H9 (cell line): ENCODE measurements at regions not wholly inside any gene's neighbourhood (a gene's known extent, or its start where the extent isn't known, plus 50 kb on each side); places are given as distances from the start of the nearest gene placed in this dataset.

Experiments used
- DNase-seq: peaks from one replicate; pipeline ENCODE4 v3.0.0-alpha.2; 2017
- H2AFZ ChIP-seq: one replicate; pipeline ENCODE4 v1.6.1; 2013; ENCODE audit warnings: mild to moderate bottlenecking, low read length, control low read depth, moderate library complexity
- H2AK5ac ChIP-seq: 2 replicates; pipeline ENCODE4 v1.6.1; 2013; ENCODE audit warnings: low read length, control low read depth, mixed read lengths; ENCODE audit not compliant: insufficient read length
- H2BK120ac ChIP-seq: one replicate; pipeline ENCODE4 v1.6.1; 2013; ENCODE audit warnings: low read depth, mild to moderate bottlenecking, low read length, control low read depth, inconsistent platforms; ENCODE audit not compliant: poor library complexity, severe bottlenecking
- H2BK12ac ChIP-seq: 2 replicates; pipeline ENCODE4 v1.6.1; 2013; ENCODE audit warnings: low read length, control low read depth, mixed read lengths, low read depth; ENCODE audit not compliant: insufficient read length
- H2BK15ac ChIP-seq: 2 replicates; pipeline ENCODE4 v1.6.1; 2013; ENCODE audit warnings: low read depth, low read length, control low read depth
- H2BK20ac ChIP-seq: one replicate; pipeline ENCODE4 v1.6.1; 2013; ENCODE audit warnings: low read depth, mild to moderate bottlenecking, low read length, control low read depth, inconsistent platforms; ENCODE audit not compliant: poor library complexity, severe bottlenecking
- H2BK5ac ChIP-seq: 2 replicates; pipeline ENCODE4 v1.6.1; 2013; ENCODE audit warnings: low read length, control low read depth, mixed read lengths; ENCODE audit not compliant: insufficient read length
- H3K14ac ChIP-seq: 2 replicates; pipeline ENCODE4 v1.6.1; 2013; ENCODE audit warnings: low read length, control low read depth; ENCODE audit not compliant: insufficient read depth
- H3K18ac ChIP-seq: 2 replicates; pipeline ENCODE4 v1.6.1; 2013; ENCODE audit warnings: low read depth, mild to moderate bottlenecking, mixed read lengths, low read length, control low read depth; ENCODE audit not compliant: insufficient read length
- H3K23ac ChIP-seq: 2 replicates; pipeline ENCODE4 v1.6.1; 2013; ENCODE audit warnings: low read length, control low read depth, mixed read lengths, low read depth; ENCODE audit not compliant: insufficient read length
- H3K23me2 ChIP-seq: 2 replicates; pipeline ENCODE4 v1.6.1; 2013; ENCODE audit warnings: low read depth, mild to moderate bottlenecking, mixed read lengths, low read length, control low read depth; ENCODE audit not compliant: insufficient read length, poor library complexity, severe bottlenecking
- H3K27ac ChIP-seq: 2 replicates; pipeline ENCODE4 v1.5.1; 2013; ENCODE audit warnings: low read length, control low read depth, mixed read lengths, low read depth; ENCODE audit not compliant: insufficient read length
- H3K27me3 ChIP-seq: 2 replicates; pipeline ENCODE4 v1.6.1; 2013; ENCODE audit warnings: low read length, control low read depth, inconsistent platforms; ENCODE audit not compliant: insufficient read depth
- H3K4ac ChIP-seq: 2 replicates; pipeline ENCODE4 v1.6.1; 2013; ENCODE audit warnings: low read depth, mild to moderate bottlenecking, control low read depth, inconsistent platforms, low read length, moderate library complexity
- H3K4me1 ChIP-seq: 2 replicates; pipeline ENCODE4 v1.6.1; 2013; ENCODE audit warnings: low read length, control low read depth, inconsistent platforms; ENCODE audit not compliant: insufficient read depth
- H3K4me2 ChIP-seq: 2 replicates; pipeline ENCODE4 v1.6.1; 2013; ENCODE audit warnings: low read length, control low read depth, mixed read lengths; ENCODE audit not compliant: insufficient read length, insufficient read depth
- H3K56ac ChIP-seq: 2 replicates; pipeline ENCODE4 v1.6.1; 2013; ENCODE audit warnings: low read depth, mild to moderate bottlenecking, mixed read lengths, low read length, control low read depth; ENCODE audit not compliant: insufficient read length
- H3K79me1 ChIP-seq: 2 replicates; pipeline ENCODE4 v1.6.1; 2013; ENCODE audit warnings: low read depth, mild to moderate bottlenecking, moderate library complexity, low read length, control low read depth, inconsistent platforms; ENCODE audit not compliant: insufficient read depth, poor library complexity, severe bottlenecking
- H3K79me2 ChIP-seq: 2 replicates; pipeline ENCODE4 v1.6.1; 2013; ENCODE audit warnings: low read length, control low read depth, inconsistent platforms; ENCODE audit not compliant: insufficient read depth
- H3K9ac ChIP-seq: 2 replicates; pipeline ENCODE4 v1.6.1; 2013; ENCODE audit warnings: low read length, control low read depth, mixed read lengths; ENCODE audit not compliant: insufficient read length; ENCODE audit errors: extremely low read depth
- H3K9me3 ChIP-seq: one replicate; pipeline ENCODE4 v1.6.1; 2013; ENCODE audit warnings: low read depth, low read length, inconsistent platforms; ENCODE audit not compliant: control insufficient read depth
- H3T11ph ChIP-seq: one replicate; pipeline ENCODE4 v1.6.1; 2013; ENCODE audit warnings: mild to moderate bottlenecking, low read length, control low read depth, inconsistent platforms
- H4K20me1 ChIP-seq: one replicate; pipeline ENCODE4 v1.6.1; 2013; ENCODE audit not compliant: control insufficient read depth, insufficient read length, insufficient read depth
- H4K5ac ChIP-seq: 2 replicates; pipeline ENCODE4 v1.6.1; 2013; ENCODE audit warnings: low read depth, mild to moderate bottlenecking, mixed read lengths, low read length, control low read depth; ENCODE audit not compliant: insufficient read length
- H4K8ac ChIP-seq: replicated peaks from 2 replicates; pipeline ENCODE4 v1.6.1; 2013; ENCODE audit warnings: low read length, control low read depth, mixed read lengths, low read depth; ENCODE audit not compliant: insufficient read length
- H4K91ac ChIP-seq: 2 replicates; pipeline ENCODE4 v1.6.1; 2013; ENCODE audit warnings: low read depth, mild to moderate bottlenecking, moderate library complexity, mixed read lengths, low read length, control low read depth; ENCODE audit not compliant: insufficient read length
- H3K27ac Mint-ChIP-seq, 3 experiments: 2 replicates in 2 of 3; 3 replicates in 1 of 3; pipeline ENCODE4 v1.8.0; 2020 to 2021; ENCODE audit warnings: mixed read lengths in 3 of 3, mild to moderate bottlenecking in 1 of 3, moderate library complexity in 1 of 3
- H3K27me3 Mint-ChIP-seq: 2 replicates; pipeline ENCODE4 v1.8.0; 2021; ENCODE audit warnings: low read depth, mild to moderate bottlenecking, moderate library complexity, mixed read lengths
- H3K36me3 Mint-ChIP-seq, 3 experiments: 2 replicates in 2 of 3; 3 replicates in 1 of 3; pipeline ENCODE4 v1.8.0; 2020 to 2021; ENCODE audit warnings: low read depth in 3 of 3, mixed read lengths in 3 of 3; ENCODE audit not compliant: insufficient read depth in 1 of 3
- H3K4me1 Mint-ChIP-seq, 2 experiments: 2 replicates each; pipeline ENCODE4 v1.8.0; 2020; ENCODE audit warnings: mixed read lengths in 2 of 2
- H3K4me3 Mint-ChIP-seq, 2 experiments: 2 replicates in 1 of 2; 3 replicates in 1 of 2; pipeline ENCODE4 v1.8.0; 2020 to 2021; ENCODE audit warnings: mild to moderate bottlenecking in 2 of 2, mixed read lengths in 2 of 2, moderate library complexity in 1 of 2
- H3K9me3 Mint-ChIP-seq, 2 experiments: 2 replicates in 1 of 2; 3 replicates in 1 of 2; pipeline ENCODE4 v1.8.0; 2020; ENCODE audit warnings: mild to moderate bottlenecking in 2 of 2, mixed read lengths in 2 of 2, moderate library complexity in 1 of 2
- WGBS: extraction: QIAGEN DNeasy Blood & Tissue Kit; methylation state at CpG from one replicate; pipeline ENCODE4 v1.1.7; 2013; ENCODE audit warnings: missing lambda C conversion rate, low lambda C conversion rate, mixed read lengths; ENCODE audit not compliant: insufficient read length; ENCODE audit errors: extremely low coverage; 5-methylcytosine and 5-hydroxymethylcytosine counted together
- TF ChIP-seq, protein P1 (sequence below): fragments of 200-600 bp; sonication (generic); conservative IDR thresholded peaks from 3 replicates; pipeline ENCODE4 v1.8.0; 2021; ENCODE audit warnings: antibody characterized with exemption, mild to moderate bottlenecking

DNA sequence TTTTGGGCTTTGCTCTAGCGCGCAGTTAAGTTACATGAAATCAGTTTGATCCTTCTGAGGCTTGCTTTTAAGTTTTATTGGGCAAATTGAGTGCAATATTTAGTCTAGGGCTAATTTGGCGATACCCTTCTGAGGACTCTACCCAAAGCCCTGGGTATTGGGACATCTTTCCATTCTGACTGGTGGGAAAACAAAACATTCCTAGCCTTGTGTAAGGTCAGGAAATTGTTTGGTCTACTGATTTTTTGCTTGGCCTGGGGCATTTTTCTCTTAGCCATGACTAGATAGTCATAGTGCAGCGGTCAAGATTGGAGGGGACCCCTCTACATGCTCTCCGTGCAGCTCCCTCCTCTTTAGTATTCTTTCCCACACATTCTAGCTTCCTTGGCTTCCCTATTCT lies 189.6 kb upstream of the PTGFR start:
- no peak overlapping the region for H2AFZ ChIP-seq
- H3K23me2 ChIP-seq = no peaks in the 10 kb centered on the region
- no peaks in the 10 kb centered on the region for H3K9me3 Mint-ChIP-seq
- H3K27ac Mint-ChIP-seq = no peak overlapping the region
- no peaks in the 10 kb centered on the region for H3K36me3 Mint-ChIP-seq
- DNase-seq = no peak
- no peak overlapping the region for H3K4me3 Mint-ChIP-seq
- no peak overlapping the region for H3K23ac ChIP-seq
- H2BK5ac ChIP-seq = no peak overlapping the region
- no peak overlapping the region for H3T11ph ChIP-seq
- H3K18ac ChIP-seq = no peak overlapping the region
- H3K14ac ChIP-seq = no peak overlapping the region
- no peak overlapping the region for H2BK15ac ChIP-seq
- no peak overlapping the region for H4K8ac ChIP-seq
- no peaks in the 10 kb centered on the region for H3K4me1 Mint-ChIP-seq
- H2AK5ac ChIP-seq = no peak overlapping the region
- H4K91ac ChIP-seq = no peak overlapping the region
- no peaks in the 10 kb centered on the region for H3K4me1 ChIP-seq
- H4K5ac ChIP-seq = no peak overlapping the region
- no peaks in the 10 kb centered on the region for H3K79me1 ChIP-seq
- H3K4ac ChIP-seq = no peak overlapping the region
- H3K9me3 ChIP-seq = no peaks in the 10 kb centered on the region
- H2BK120ac ChIP-seq = no peak overlapping the region
- no peak overlapping the region for H3K56ac ChIP-seq
- H3K27me3 Mint-ChIP-seq = peaks cover 4% of the 10 kb centered on the region
- H2BK12ac ChIP-seq = no peak overlapping the region
- H3K27ac ChIP-seq = no peak overlapping the region
- no peaks in the 10 kb centered on the region for H3K79me2 ChIP-seq
- H4K20me1 ChIP-seq = no peaks in the 10 kb centered on the region
- no CpG with 5 or more reads among the region's 5 CpGs for WGBS
- H2BK20ac ChIP-seq = no peak overlapping the region
- no peak overlapping the region for H3K4me2 ChIP-seq
- no peaks in the 10 kb centered on the region for H3K27me3 ChIP-seq
- H3K9ac ChIP-seq = no peak overlapping the region
- TF ChIP-seq, protein P1, sequence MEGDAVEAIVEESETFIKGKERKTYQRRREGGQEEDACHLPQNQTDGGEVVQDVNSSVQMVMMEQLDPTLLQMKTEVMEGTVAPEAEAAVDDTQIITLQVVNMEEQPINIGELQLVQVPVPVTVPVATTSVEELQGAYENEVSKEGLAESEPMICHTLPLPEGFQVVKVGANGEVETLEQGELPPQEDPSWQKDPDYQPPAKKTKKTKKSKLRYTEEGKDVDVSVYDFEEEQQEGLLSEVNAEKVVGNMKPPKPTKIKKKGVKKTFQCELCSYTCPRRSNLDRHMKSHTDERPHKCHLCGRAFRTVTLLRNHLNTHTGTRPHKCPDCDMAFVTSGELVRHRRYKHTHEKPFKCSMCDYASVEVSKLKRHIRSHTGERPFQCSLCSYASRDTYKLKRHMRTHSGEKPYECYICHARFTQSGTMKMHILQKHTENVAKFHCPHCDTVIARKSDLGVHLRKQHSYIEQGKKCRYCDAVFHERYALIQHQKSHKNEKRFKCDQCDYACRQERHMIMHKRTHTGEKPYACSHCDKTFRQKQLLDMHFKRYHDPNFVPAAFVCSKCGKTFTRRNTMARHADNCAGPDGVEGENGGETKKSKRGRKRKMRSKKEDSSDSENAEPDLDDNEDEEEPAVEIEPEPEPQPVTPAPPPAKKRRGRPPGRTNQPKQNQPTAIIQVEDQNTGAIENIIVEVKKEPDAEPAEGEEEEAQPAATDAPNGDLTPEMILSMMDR = no peak
